ENCODE measurements at regions not wholly inside any gene's neighbourhood (a gene's known extent, or its start where the extent isn't known, plus 50 kb on each side); places are given as distances from the start of the nearest gene placed in this dataset.
"Not testable (repeated sequence)": the region's sequence is repeated elsewhere in the genome, so short reads cannot be mapped to it uniquely, and the experiment has no call there.

DNA sequence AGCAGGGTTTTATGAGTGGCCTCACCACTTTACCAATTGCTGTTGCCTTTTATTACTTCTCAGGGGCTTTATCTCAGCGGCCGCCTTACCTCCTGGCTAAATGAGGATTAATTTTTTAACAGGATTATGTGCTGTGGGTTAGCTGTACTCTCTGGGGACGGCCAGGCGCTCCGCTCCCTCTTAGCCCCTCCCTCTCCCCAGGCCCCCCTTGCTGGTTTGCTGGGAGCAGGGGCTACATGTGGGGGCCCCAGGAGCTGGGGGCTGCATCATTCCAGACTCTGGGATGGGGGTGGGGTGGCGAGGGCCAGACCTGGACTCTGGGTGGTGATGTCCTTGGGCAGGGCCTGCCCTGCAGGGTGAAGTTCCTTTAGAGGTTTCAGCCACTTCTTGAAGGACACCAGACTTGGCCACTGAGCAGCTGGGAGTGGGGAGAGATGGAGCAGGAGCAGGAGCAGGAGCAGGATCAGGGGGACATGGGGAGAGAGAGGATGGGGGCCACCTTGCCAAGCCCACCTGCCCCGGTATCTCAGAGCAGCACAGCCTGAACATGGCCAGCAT is 196.1 kb downstream of the GOLGA6L6 start:
- DNase-seq, result no peak

DNA sequence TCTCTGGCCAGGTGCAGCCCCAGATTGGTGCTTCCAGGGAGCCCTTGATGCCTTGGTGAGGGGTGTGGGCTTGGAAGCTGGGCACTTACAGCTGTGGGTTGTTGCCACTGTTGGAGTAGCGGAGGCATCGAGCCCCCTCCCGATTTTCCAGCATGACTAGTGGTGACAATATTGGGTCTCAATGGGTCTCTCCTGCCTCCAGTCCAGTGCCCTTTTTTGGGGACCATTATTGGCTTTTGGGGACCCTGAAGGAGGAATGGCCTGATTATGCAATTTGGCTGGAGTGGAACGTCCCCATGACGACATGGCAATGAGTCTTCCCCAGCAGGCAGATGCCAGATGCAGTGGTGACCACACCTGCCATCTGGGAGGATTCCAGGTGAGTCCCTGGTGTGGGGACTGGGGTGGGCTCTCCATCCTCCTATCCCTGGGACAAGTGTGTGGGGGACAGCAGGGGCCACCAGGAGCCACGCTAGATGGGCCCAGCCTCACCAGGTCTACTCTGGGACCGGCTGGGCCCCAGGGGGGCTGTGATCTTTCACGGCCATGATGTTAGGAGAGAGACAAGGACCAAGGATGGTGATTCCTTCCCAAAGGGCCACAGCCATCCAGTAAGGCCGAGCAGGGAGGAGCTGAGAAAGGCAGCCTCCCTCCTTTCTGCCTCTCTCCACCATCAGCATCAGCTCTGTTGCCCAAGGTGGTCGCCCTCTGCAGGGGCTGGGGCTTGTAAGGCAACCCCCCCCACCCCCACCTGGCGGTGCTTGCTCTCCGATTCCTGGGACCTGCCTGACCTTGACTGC is 196.8 kb downstream of the GOLGA6L6 start:
- no peak for DNase-seq

GRCh38 chr15:20343395-20344211 is 198.0 kb downstream of the GOLGA6L6 start:
- DNase-seq, result not testable (repeated sequence)

DNA sequence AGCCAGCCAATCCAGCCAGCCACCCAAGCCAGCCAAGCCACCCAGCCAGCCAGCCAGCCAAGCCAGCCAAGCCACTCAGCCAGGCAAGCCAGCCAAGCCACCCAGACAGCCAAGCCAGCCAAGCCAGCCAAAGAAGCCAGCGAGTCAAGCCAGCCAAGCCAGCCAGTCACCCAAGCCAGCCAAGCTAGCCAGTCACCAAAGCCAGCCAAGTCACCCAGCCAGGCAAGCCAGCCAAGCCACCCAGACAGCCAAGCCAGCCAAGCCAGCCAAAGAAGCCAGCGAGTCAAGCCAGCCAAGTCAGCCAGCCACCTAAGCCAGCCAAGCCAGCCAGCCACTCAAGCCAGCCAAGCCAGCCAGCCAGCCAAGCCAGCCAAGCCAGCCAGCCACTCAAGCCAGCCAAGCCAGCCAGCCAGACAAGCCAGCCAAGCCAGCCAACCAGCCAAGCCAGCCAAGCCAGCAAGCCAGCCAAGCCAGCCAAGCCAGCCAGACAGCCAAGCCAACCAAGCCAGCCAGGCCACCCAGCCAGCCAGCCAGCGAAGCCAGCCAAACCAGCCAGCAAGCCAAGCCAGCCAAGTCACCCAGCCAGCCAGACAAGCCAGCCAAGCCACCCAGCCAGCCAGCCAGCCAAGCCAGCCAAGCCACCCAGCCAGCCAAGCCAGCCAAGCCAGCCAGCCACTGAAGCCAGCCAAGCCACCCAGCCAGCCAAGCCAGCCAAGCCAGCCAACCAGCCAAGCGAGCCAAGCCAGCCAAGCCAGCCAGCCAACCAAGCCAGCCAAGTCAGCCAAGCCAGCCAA is 198.8 kb downstream of the GOLGA6L6 start:
- DNase-seq, result not testable (repeated sequence)

DNA sequence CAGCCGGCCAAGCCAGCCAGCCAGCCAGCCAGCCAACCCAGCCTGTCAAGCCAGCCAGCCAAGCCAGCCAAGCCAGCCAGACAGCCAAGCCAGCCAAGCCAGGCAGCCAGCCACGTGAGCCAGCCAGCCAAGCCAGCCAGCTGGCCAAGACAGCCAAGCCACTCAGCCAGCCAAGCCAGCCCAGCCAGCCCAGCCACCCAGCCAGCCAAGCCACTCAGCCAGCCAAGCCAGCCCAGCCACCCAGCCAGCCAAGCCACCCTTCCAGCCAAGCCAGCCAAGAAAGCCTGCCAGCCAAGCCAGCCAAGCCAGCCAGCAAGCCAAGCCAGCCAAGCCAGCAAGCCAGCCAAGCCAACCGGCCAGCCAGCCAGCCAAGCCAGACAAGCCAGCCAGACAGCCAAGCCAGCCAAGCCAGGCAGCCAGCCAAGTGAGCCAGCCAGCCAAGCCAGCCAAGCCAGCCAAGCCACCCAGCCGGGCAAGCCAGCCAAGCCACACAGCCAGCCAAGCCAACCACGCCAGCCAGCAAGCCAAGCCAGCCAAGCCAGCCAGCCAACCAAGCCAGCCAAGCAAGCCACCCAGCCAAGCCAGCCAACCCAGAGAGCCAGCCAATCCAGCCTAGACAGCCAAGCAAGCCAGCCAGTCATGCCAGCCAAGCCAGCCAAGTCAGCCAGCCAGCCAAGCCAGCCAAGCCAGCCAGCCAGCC is 199.5 kb downstream of the GOLGA6L6 start:
- DNase-seq, result no peak

DNA sequence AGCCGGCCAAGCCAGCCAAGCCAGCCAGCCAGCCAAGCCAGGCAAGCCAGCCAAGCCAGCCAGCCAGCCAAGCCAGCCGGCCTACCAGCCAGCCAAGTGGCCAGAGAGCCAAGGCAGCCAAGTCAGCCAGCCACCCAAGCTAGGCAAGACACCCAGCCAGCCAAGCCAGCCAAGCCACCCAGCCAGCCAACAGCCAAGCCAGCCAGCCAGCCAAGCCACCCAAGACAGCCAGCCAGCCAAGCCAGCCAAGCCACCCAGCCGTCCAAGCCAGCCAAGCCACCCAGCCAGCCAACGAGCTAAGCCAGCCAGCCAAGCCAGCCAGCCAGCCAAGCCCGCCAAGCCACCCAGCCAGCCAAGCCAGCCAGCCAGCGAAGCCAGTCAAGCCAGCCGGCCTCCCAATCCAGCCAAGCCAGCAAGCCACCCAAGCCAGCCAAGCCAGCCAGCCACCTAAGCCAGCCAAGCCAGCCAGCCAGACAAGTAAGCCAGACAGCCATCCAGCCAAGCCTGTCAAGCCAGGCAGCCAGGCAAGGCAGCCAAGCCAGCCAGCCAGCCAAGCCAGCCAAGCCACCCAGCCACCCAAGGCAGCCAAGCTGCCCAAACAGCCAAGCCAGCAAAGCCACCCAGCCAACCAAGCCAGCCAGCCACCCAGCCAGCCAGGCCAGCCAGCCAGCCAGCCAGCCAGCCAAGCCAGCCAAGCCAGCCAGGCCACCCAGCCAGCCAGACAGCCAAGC is 200.5 kb downstream of the GOLGA6L6 start:
- no peak for DNase-seq

DNA sequence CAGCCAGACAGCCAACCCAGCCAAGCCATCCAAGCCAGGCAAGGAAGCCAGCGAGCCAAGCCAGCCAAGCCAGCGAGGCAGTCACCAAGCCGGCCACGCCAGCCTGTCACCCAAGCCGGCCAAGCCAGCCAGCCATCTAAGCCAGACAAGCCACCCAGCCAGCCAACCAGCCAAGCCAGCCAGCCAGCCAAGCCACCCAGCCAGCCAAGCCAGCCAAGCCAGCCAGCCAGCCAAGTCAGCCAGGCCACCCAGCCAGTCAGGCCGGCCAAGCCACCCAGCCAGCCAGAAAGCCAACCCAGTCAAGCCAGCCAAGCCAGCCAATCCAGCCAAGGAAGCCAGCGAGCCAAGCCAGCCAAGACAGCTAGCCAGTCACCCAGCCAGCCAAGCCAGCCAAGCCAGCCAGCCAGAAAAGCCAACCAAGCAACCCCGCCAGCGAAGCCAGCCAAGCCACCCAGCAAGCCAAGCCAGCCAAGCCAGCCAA is 201.2 kb downstream of the GOLGA6L6 start:
- DNase-seq, result no peak

GRCh38 chr15:20339086-20339791 is 202.4 kb downstream of the GOLGA6L6 start:
- DNase-seq, result not testable (repeated sequence)

GRCh38 chr15:20338671-20339070 is 202.9 kb downstream of the GOLGA6L6 start:
- DNase-seq, result not testable (repeated sequence)

DNA sequence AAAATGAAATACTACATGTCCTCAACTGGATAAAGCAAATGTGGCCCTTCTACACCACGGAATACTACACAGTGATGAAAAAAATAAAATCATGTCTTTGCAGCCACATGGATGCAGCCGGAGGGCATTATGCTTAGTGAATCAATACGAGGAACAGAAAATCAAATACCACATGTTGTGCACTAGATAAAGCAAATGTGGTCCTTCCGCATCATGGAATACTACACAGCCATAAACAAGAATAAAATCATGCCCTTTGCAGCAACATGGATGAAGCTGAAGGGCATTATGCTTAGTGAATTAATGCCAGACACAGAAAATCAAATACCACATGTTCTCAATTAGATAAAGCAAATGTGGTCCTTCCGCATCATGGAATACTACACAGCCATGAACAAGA is 204.4 kb downstream of the GOLGA6L6 start:
- DNase-seq, result not testable (repeated sequence)

DNA sequence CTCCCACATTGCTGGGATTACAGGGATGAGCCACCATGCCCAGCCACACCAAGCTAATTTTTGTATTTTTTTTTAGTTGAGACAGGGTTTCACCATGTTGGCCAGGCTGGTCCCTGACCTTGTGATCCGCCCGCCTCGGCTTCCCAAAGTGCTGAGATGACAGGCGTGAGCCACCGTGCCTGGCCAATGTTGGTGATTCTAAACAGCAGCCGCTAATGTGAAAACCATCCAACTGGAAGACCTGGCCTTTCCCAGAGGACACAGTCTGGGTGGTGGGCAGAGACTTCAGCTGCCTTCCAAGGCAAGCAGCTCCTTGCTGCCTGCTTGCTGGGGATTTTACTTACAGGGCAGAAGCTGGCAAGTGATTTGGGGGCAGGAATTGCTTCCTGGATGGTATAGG is 207.1 kb downstream of the GOLGA6L6 start:
- not testable (repeated sequence) for DNase-seq

- not testable (repeated sequence) for DNase-seq
These were observed 215.8 kb downstream of the GOLGA6L6 start for GRCh38 chr15:20325751-20326150.

- DNase-seq, result not testable (repeated sequence)
These were observed 224.5 kb downstream of the GOLGA6L6 start for GRCh38 chr15:20317132-20317531.

DNA sequence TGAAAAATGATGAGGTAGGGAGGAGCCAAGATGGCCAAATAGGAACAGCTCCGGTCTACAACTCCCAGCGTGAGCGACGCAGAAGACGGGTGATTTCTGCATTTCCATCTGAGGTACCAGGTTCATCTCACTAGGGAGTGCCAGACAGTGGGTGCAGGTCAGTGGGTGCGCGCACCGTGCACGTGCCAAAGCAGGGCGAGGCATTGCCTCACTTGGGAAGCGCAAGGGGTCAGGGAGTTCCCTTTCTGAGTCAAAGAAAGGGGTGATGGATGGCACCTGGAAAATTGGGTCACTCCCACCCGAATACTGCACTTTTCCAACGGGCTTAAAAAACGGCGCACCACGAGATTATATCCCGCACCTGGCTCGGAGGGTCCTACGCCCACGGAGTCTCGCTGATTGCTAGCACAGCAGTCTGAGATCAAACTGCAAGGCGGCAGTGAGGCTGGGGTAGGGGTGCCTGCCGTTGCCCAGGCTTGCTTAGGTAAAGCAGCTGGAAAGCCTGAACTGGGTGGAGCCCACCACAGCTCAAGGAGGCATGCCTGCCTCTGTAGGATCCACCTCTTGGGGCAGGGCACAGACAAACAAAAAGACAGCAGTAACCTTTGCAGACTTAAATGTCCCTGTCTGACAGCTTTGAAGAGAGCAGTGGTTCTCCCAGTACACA is 230.5 kb downstream of the GOLGA6L6 start:
- not testable (repeated sequence) for DNase-seq

GRCh38 chr15:20310603-20311002 is 231.0 kb downstream of the GOLGA6L6 start:
- no peak for DNase-seq

- not testable (repeated sequence) for DNase-seq
These were observed 231.6 kb downstream of the GOLGA6L6 start for GRCh38 chr15:20309966-20310365.

- not testable (repeated sequence) for DNase-seq
These were observed 232.2 kb downstream of the GOLGA6L6 start for GRCh38 chr15:20309395-20309794.

- DNase-seq, result not testable (repeated sequence)
These were observed 233.4 kb downstream of the GOLGA6L6 start for GRCh38 chr15:20308027-20308690.

DNA sequence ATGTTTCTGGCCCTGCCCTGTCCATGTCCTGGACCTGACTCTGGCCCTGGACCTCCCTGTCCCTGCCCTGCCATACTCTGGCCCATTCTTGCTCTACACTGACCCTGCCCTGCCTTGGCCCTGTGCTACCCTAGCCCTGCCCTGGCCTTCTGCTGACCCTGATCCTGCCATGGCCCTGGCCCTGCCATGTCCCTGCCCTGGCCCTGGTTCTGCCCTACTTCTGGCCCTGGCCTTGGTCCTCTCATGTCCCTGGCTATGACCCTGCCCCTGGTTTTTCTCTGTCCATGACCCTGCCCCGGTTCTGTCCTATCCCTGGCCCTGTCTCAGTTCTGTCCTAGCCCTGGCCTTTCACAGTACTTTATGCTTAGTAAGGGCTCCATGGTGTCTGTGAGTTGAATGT is 234.5 kb downstream of the GOLGA6L6 start:
- not testable (repeated sequence) for DNase-seq
